K562 (cell line): ENCODE measurements at regions not wholly inside any gene's neighbourhood (a gene's known extent, or its start where the extent isn't known, plus 50 kb on each side); places are given as distances from the start of the nearest gene placed in this dataset.

Experiments
- BRD9 ChIP-seq: fragments of 450-650 bp; IDR thresholded peaks from 2 replicates; pipeline ENCODE4 v1.6.1; 2018; ENCODE audit warnings: low read depth; ENCODE audit not compliant: partially characterized antibody
- CBX1 ChIP-seq: sonication (generic); IDR thresholded peaks from 2 replicates; pipeline ENCODE4 v1.6.1; 2016; ENCODE audit warnings: antibody characterized with exemption, low read depth, mild to moderate bottlenecking
- CHD1 ChIP-seq: fragments of 200-600 bp; sonication (generic); IDR thresholded peaks from one replicate; pipeline ENCODE4 v1.6.1; 2012; ENCODE audit warnings: mild to moderate bottlenecking, moderate library complexity, low read length, inconsistent platforms
- DIDO1 ChIP-seq: fragments of 450-650 bp; IDR thresholded peaks from 2 replicates; pipeline ENCODE4 v1.6.1; 2016; ENCODE audit warnings: low read depth, missing biosample characterization, missing genetic modification characterization
- ETV6 ChIP-seq, 3 experiments: fragments of 150-350 bp in 1 of 3; sonication (generic) in 1 of 3; formaldehyde crosslinking in 1 of 3; IDR thresholded peaks; 2 replicates each; pipeline versions ENCODE4 v1.6.1 to v1.8.0; 2014 to 2022; ENCODE audit warnings: borderline replicate concordance in 2 of 3, low read depth in 2 of 3, antibody characterized with exemption in 1 of 3, low read length in 1 of 3, mild to moderate bottlenecking in 1 of 3, missing genetic modification reagents in 1 of 3
- GATAD2A ChIP-seq: fragments of 450-650 bp; IDR thresholded peaks from 2 replicates; pipeline ENCODE4 v1.6.1; 2017
- HMBOX1 ChIP-seq: sonication (generic); IDR thresholded peaks from 2 replicates; pipeline ENCODE4 v1.6.1; 2016
- HMG20A ChIP-seq: fragments of 450-650 bp; formaldehyde crosslinking; conservative IDR thresholded peaks from 2 replicates; pipeline ENCODE4 v1.4.0; 2020; ENCODE audit warnings: mild to moderate bottlenecking, mixed read lengths
- HNRNPLL ChIP-seq: fragments of 200-400 bp; formaldehyde crosslinking; IDR thresholded peaks from 2 replicates; pipeline ENCODE4 v1.6.1; 2017; ENCODE audit warnings: low read length, low read depth, mild to moderate bottlenecking; ENCODE audit not compliant: poor library complexity, severe bottlenecking
- ILK ChIP-seq: fragments of 450-650 bp; IDR thresholded peaks from 2 replicates; pipeline ENCODE4 v1.6.1; 2016; ENCODE audit warnings: missing genetic modification characterization, low read depth, mild to moderate bottlenecking, missing compliant biosample characterization, moderate library complexity, borderline replicate concordance
- MAZ ChIP-seq, 2 experiments: fragments of 450-650 bp in 1 of 2; sonication (generic) in 1 of 2; formaldehyde crosslinking; IDR thresholded peaks in 1 of 2; conservative IDR thresholded peaks in 1 of 2; 2 replicates each; pipeline versions ENCODE4 v1.4.0 to v1.5.0; 2020; ENCODE audit warnings: mild to moderate bottlenecking in 1 of 2, missing genetic modification reagents in 1 of 2
- MIER1 ChIP-seq: fragments of 450-650 bp; IDR thresholded peaks from 2 replicates; pipeline ENCODE4 v1.6.1; 2016; ENCODE audit warnings: antibody characterized with exemption, mild to moderate bottlenecking, low read depth
- NEUROD1 ChIP-seq: fragments of 150-350 bp; IDR thresholded peaks from 2 replicates; pipeline ENCODE4 v1.6.1; 2014; ENCODE audit warnings: borderline replicate concordance, low read length, low read depth; ENCODE audit not compliant: partially characterized antibody
- NR4A1 ChIP-seq, 2 experiments: fragments of 250-450 bp in 1 of 2; fragments of 450-650 bp in 1 of 2; sonication (Bioruptor Pico) in 1 of 2; IDR thresholded peaks; 2 replicates each; pipeline versions ENCODE4 v1.4.0 to v1.6.1; 2016 to 2020; ENCODE audit warnings: mild to moderate bottlenecking in 2 of 2, missing compliant biosample characterization in 1 of 2, missing genetic modification characterization in 1 of 2, moderate library complexity in 1 of 2
- NRF1 ChIP-seq, 2 experiments: fragments of 450-650 bp; IDR thresholded peaks in 1 of 2; conservative IDR thresholded peaks in 1 of 2; 2 replicates each; pipeline ENCODE4 v1.6.1; 2014; ENCODE audit warnings: mild to moderate bottlenecking in 2 of 2
- PKNOX1 ChIP-seq: fragments of 450-650 bp; IDR thresholded peaks from 2 replicates; pipeline ENCODE4 v1.6.1; 2016
- PTTG1 ChIP-seq: fragments of 450-650 bp; IDR thresholded peaks from 2 replicates; pipeline ENCODE4 v1.6.1; 2016; ENCODE audit warnings: low read depth, mild to moderate bottlenecking, missing genetic modification characterization, missing compliant biosample characterization
- RAD21 ChIP-seq, 2 experiments: fragments of 250-450 bp in 1 of 2; fragments of 450-650 bp in 1 of 2; sonication (Bioruptor Pico) in 1 of 2; formaldehyde crosslinking in 1 of 2; IDR thresholded peaks in 1 of 2; conservative IDR thresholded peaks in 1 of 2; 2 replicates each; pipeline versions ENCODE4 v1.4.0 to v1.8.0; 2020 to 2022; ENCODE audit warnings: mild to moderate bottlenecking in 2 of 2, moderate library complexity in 1 of 2
- SMAD2 ChIP-seq: fragments of 150-350 bp; IDR thresholded peaks from 2 replicates; pipeline ENCODE4 v1.6.1; 2014; ENCODE audit warnings: low read depth, mild to moderate bottlenecking, low read length
- ZNF146 ChIP-seq: IDR thresholded peaks from one replicate; pipeline ENCODE4 v1.6.1; 2018; ENCODE audit warnings: missing compliant biosample characterization; ENCODE audit not compliant: unreplicated experiment
- ZNF175 ChIP-seq: fragments of 200-800 bp; sonication (Bioruptor generic); IDR thresholded peaks from 2 replicates; pipeline ENCODE4 v1.6.1; 2016; ENCODE audit warnings: low read depth, mild to moderate bottlenecking, missing genetic modification characterization, missing compliant biosample characterization
- TF ChIP-seq, protein P1 (sequence below): sonication (generic); formaldehyde crosslinking; IDR thresholded peaks from 2 replicates; pipeline ENCODE4 v1.8.1; 2023; ENCODE audit warnings: missing genetic modification reagents, mild to moderate bottlenecking, borderline replicate concordance

- TF ChIP-seq, protein P1, sequence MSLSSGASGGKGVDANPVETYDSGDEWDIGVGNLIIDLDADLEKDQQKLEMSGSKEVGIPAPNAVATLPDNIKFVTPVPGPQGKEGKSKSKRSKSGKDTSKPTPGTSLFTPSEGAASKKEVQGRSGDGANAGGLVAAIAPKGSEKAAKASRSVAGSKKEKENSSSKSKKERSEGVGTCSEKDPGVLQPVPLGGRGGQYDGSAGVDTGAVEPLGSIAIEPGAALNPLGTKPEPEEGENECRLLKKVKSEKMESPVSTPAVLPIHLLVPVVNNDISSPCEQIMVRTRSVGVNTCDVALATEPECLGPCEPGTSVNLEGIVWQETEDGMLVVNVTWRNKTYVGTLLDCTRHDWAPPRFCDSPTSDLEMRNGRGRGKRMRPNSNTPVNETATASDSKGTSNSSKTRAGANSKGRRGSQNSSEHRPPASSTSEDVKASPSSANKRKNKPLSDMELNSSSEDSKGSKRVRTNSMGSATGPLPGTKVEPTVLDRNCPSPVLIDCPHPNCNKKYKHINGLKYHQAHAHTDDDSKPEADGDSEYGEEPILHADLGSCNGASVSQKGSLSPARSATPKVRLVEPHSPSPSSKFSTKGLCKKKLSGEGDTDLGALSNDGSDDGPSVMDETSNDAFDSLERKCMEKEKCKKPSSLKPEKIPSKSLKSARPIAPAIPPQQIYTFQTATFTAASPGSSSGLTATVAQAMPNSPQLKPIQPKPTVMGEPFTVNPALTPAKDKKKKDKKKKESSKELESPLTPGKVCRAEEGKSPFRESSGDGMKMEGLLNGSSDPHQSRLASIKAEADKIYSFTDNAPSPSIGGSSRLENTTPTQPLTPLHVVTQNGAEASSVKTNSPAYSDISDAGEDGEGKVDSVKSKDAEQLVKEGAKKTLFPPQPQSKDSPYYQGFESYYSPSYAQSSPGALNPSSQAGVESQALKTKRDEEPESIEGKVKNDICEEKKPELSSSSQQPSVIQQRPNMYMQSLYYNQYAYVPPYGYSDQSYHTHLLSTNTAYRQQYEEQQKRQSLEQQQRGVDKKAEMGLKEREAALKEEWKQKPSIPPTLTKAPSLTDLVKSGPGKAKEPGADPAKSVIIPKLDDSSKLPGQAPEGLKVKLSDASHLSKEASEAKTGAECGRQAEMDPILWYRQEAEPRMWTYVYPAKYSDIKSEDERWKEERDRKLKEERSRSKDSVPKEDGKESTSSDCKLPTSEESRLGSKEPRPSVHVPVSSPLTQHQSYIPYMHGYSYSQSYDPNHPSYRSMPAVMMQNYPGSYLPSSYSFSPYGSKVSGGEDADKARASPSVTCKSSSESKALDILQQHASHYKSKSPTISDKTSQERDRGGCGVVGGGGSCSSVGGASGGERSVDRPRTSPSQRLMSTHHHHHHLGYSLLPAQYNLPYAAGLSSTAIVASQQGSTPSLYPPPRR, result no peak
- TF ChIP-seq NR4A1 (CRISPR knock-in tag; IDR thresholded peaks at IDR 0.05), result no peak
- no peak for TF ChIP-seq NR4A1 (tag; IDR thresholded peaks at IDR 0.05)
- no peak for TF ChIP-seq MIER1
- TF ChIP-seq RAD21 (CRISPR knock-in tag; conservative IDR thresholded peaks at IDR 0.05 in 1 of 2, IDR thresholded peaks at IDR 0.05 in 1 of 2), result peak in 1 of 2 experiments; percentile 30; a peak in 2 of 4 replicates
- TF ChIP-seq HNRNPLL, result no peak
- no peak for TF ChIP-seq ZNF175
- TF ChIP-seq ETV6 (IDR thresholded peaks at IDR 0.05; ENCODE audit: borderline replicate concordance in 1 of 2, low read depth in 2 of 2, low read length in 1 of 2), result no peak
- TF ChIP-seq ETV6 (CRISPR knock-in tag; IDR thresholded peaks at IDR 0.05; ENCODE audit: borderline replicate concordance), result no peak
- TF ChIP-seq CBX1, result no peak
- TF ChIP-seq ILK (tag), result no peak
- TF ChIP-seq PTTG1 (tag), result no peak
- TF ChIP-seq MAZ (CRISPR knock-in tag; conservative IDR thresholded peaks at IDR 0.05 in 1 of 2, IDR thresholded peaks at IDR 0.05 in 1 of 2), result no peak
- no peak for TF ChIP-seq DIDO1 (tag)
- TF ChIP-seq NRF1 (conservative IDR thresholded peaks at IDR 0.05 in 1 of 2, IDR thresholded peaks at IDR 0.05 in 1 of 2), result no peak
- TF ChIP-seq HMG20A (CRISPR knock-in tag), result no peak
- no peak for TF ChIP-seq CHD1
- TF ChIP-seq PKNOX1, result peak; percentile 60
- TF ChIP-seq ZNF146 (CRISPR knock-in tag), result no peak
- no peak for TF ChIP-seq NEUROD1
- TF ChIP-seq HMBOX1, result no peak
- no peak for TF ChIP-seq BRD9
- TF ChIP-seq SMAD2, result no peak
- TF ChIP-seq GATAD2A, result no peak
These were observed 449.1 kb upstream of the KAZN start (continued) for GRCh38 chr1:14149431-14149830.
